ENCODE measurements at regions not wholly inside any gene's neighbourhood (a gene's known extent, or its start where the extent isn't known, plus 50 kb on each side); places are given as distances from the start of the nearest gene placed in this dataset.

DNA sequence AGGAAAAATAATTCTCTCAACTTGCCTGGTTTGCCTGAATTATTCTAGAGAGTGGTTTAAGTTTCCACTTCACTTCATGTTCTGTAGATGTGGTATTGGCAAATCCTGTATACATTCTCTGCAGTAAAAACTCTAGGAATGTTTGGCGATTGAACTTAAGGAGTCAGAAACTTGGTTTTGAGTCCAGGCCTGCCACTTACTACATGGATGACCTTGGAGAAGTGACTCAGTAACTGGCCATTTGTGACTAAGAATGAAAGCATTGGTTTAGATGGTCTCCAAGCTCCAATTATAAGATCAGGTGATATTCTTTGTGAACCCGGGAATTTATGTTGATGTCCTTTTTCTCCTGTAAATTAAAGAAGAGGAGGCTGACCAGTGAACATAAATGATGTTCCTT lies 233.8 kb downstream of the GAS1 start:
- intact Hi-C loops (cut with micrococcal nuclease), result loop anchor here (1.0 kb wide), 1 partner anchor 8 kb away; no protein-coding TSS in a partner anchor
- no peak overlapping the region for H2BK15ac ChIP-seq (ENCODE audit: low read depth, low read length)
- no peak overlapping the region for H3K4me2 ChIP-seq (ENCODE audit: low read depth, low read length)
- no peak overlapping the region for H4K91ac ChIP-seq (ENCODE audit: insufficient read depth, low read depth, low read length)
- no peak overlapping the region for H3K23ac ChIP-seq (ENCODE audit: low read depth, low read length)
- H3K14ac ChIP-seq (replicated peaks; ENCODE audit: low read depth, low read length), result no peak overlapping the region
- H3K56ac ChIP-seq (ENCODE audit: extremely low read depth, insufficient read depth, low read length), result no peak overlapping the region
- H3K36me3 ChIP-seq (ENCODE audit: control insufficient read depth, insufficient read depth, low read length), result no peaks in the 10 kb centered on the region
- WGBS, 2 experiments (ENCODE audit: extremely low coverage in 2 of 2, insufficient read length in 1 of 2), result no CpG with 5 or more reads among the region's 2 CpGs
- peak overlapping the region; percentile 87 for H3K18ac ChIP-seq (ENCODE audit: low read depth, low read length)
- peak overlapping the region; percentile 52; the same call in 1 of the 2 replicates for H2AK5ac ChIP-seq (ENCODE audit: low read depth, low read length)
- peak overlapping the region in 1 of 2 experiments; percentile 11; a peak in 1 of 4 replicates for H4K8ac ChIP-seq (ENCODE audit: low read depth in 2 of 2, low read length in 2 of 2)
- no peaks in the 10 kb centered on the region for H3K9me3 ChIP-seq (ENCODE audit: control insufficient read depth, insufficient read depth, low read length)
- no peak overlapping the region for H2BK5ac ChIP-seq (ENCODE audit: low read depth, low read length, poor library complexity, severe bottlenecking)
- no peak overlapping the region for H3K9ac ChIP-seq (ENCODE audit: low read depth, low read length)
- peak overlapping the region; percentile 72; the same call in 1 of the 2 replicates for H2BK20ac ChIP-seq (ENCODE audit: low read depth, low read length)
- TF ChIP-seq RCOR1 (IDR thresholded peaks at IDR 0.05; ENCODE audit: insufficient replicate concordance, low read length), result no peak
- H2AFZ ChIP-seq (replicated peaks; ENCODE audit: low read length, poor library complexity), result no peak overlapping the region
- no peaks in the 10 kb centered on the region for H3K27me3 ChIP-seq (ENCODE audit: control insufficient read depth, insufficient read depth, low read length)
- DNase-seq (peak; percentile 83), ATAC-seq (ENCODE audit: low read depth) (peak; percentile 61)
- peaks cover 4% of the 10 kb centered on the region for H3K9me1 ChIP-seq (ENCODE audit: insufficient read depth, low read length)
- peak overlapping the region; percentile 31 for H2BK120ac ChIP-seq (ENCODE audit: low read depth, low read length)
- peak overlapping the region; percentile 25; the same call in 1 of the 2 replicates for H4K5ac ChIP-seq (ENCODE audit: low read depth, low read length)
- no TSS peak for BruUV-seq (replicated peaks)
- CTCF ChIA-PET, result no interaction called here
- H3K4me3 ChIP-seq (ENCODE audit: insufficient read depth, low read depth, low read length), result no peak overlapping the region
- dilution Hi-C loops (cut with HindIII; ENCODE audit: low sequenced_read_pairs, unreplicated experiment), result no loop called here
- peak overlapping the region; percentile 56; the same call in 1 of the 2 replicates for H3K27ac ChIP-seq (ENCODE audit: insufficient read depth, low read length)
- no peaks in the 10 kb centered on the region for H4K20me1 ChIP-seq (ENCODE audit: insufficient read depth, low read length)
- H3K4ac ChIP-seq (ENCODE audit: low read depth, low read length), result peak overlapping the region; percentile 26; the same call in 1 of the 2 replicates
- H3K79me1 ChIP-seq (ENCODE audit: low read depth in 1 of 2, low read length in 2 of 2), result no peaks in the 10 kb centered on the region
- in situ Hi-C loops (cut with MboI; ENCODE audit: low sequenced_read_pairs), result no loop called here
- no peak overlapping the region for H2AK9ac ChIP-seq (replicated peaks; ENCODE audit: low read depth, low read length, poor library complexity)
- peaks cover 2% of the 10 kb centered on the region; the same call in 1 of the 2 replicates for H3K4me1 ChIP-seq (ENCODE audit: control insufficient read depth, insufficient read depth, low read length)
- POLR2A ChIA-PET (ENCODE audit: unreplicated experiment), result no interaction called here
